OCI-LY7 (cell line): ENCODE measurements at regions not wholly inside any gene's neighbourhood (a gene's known extent, or its start where the extent isn't known, plus 50 kb on each side); places are given as distances from the start of the nearest gene placed in this dataset.

Experiments used
- EZH2phosphoT487 ChIP-seq: fragments of 200-600 bp; sonication (generic); IDR thresholded peaks from 2 replicates; pipeline ENCODE4 v1.6.1; 2018; ENCODE audit warnings: low read depth, borderline replicate concordance, mild to moderate bottlenecking, mixed run types, antibody characterized with exemption, low read length, moderate library complexity, mixed read lengths
- TF ChIP-seq, protein P1 (sequence below): fragments of 200-600 bp; sonication (generic); conservative IDR thresholded peaks from 2 replicates; pipeline ENCODE4 v1.5.1; 2014; ENCODE audit warnings: mild to moderate bottlenecking, antibody characterized with exemption, low read length, moderate library complexity, mixed read lengths

DNA sequence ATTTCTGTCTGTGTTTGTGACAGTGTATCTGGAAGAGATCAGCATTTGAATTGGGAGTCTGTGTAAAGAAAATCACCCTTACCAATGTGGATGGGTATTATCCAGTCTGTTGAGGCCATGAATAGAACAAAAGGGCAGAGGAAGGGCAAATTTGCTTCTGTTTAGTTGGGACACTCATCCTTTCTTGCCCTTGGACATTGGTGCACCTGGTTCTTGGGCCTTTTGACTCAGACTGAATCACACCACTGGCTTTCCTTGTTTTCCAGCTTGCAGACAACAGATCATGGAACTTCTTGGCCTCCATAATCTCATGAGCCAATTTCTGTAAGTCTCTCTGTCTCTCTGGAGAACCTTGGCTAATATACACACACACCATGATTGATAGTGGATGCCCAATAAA is 164.4 kb upstream of the SGO1 start:
- TF ChIP-seq, protein P1, sequence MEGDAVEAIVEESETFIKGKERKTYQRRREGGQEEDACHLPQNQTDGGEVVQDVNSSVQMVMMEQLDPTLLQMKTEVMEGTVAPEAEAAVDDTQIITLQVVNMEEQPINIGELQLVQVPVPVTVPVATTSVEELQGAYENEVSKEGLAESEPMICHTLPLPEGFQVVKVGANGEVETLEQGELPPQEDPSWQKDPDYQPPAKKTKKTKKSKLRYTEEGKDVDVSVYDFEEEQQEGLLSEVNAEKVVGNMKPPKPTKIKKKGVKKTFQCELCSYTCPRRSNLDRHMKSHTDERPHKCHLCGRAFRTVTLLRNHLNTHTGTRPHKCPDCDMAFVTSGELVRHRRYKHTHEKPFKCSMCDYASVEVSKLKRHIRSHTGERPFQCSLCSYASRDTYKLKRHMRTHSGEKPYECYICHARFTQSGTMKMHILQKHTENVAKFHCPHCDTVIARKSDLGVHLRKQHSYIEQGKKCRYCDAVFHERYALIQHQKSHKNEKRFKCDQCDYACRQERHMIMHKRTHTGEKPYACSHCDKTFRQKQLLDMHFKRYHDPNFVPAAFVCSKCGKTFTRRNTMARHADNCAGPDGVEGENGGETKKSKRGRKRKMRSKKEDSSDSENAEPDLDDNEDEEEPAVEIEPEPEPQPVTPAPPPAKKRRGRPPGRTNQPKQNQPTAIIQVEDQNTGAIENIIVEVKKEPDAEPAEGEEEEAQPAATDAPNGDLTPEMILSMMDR = no peak
- TF ChIP-seq EZH2phosphoT487 = no peak
